ENCODE measurements at regions not wholly inside any gene's neighbourhood (a gene's known extent, or its start where the extent isn't known, plus 50 kb on each side); places are given as distances from the start of the nearest gene placed in this dataset.

DNA sequence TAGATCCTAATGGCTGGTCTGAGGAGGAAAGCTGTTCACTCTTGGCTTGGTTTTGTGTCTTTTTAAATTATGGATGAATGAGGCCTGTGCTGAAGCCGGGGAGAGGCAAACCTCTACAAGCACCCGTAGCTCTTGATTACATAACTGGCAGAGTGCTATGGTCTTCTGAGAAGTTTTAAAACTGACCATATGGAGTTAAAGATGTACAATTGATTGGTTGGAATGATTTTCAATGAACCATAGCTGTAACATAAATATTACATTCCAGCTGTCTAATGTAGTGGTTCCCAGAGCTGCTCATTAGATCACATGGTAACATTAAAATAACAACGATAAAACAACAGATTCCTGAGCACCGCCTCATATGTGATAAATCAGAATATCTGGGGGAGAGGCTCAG lies 71.1 kb upstream of the MAP4K3 start:
- Histone ChIP-seq H3K27ac (ENCODE audit: insufficient read depth, low read length, poor library complexity, severe bottlenecking) (no peak overlapping the region), H3K4me3 (ENCODE audit: low read depth, low read length) (no peak overlapping the region), H3K4me1 (ENCODE audit: control insufficient read depth, insufficient read depth, low read length, poor library complexity, severe bottlenecking) (no peaks in the 10 kb centered on the region), H3K27me3 (ENCODE audit: control insufficient read depth, insufficient read depth, low read length) (no peaks in the 10 kb centered on the region), H3K9me3 (ENCODE audit: control insufficient read depth in 2 of 2, low read length in 2 of 2) (no peaks in the 10 kb centered on the region), H3K36me3 (ENCODE audit: control insufficient read depth, insufficient read depth, low read length) (no peaks in the 10 kb centered on the region)
- Mint-ChIP-seq H3K27me3 (no peaks in the 10 kb centered on the region), H3K27ac (no peak overlapping the region), H3K4me3 (no peak overlapping the region), H3K36me3 (no peaks in the 10 kb centered on the region), H3K4me1 (peaks cover under 1 to 10% (median 4%) of the 10 kb centered on the region in 4 donors), H3K9me3 (peaks cover 0 to 3% (median 0%) of the 10 kb centered on the region in 7 donors)
- no peak for DNase-seq
- ATAC-seq (ENCODE audit: low read depth in 2 of 2): no peak

GRCh38 chr2:39510140-39510539 lies 73.1 kb upstream of the MAP4K3 start:
- no peak for ATAC-seq (ENCODE audit: low read depth in 2 of 2)
- no peak overlapping the region for H3K4me3 Mint-ChIP-seq

DNA sequence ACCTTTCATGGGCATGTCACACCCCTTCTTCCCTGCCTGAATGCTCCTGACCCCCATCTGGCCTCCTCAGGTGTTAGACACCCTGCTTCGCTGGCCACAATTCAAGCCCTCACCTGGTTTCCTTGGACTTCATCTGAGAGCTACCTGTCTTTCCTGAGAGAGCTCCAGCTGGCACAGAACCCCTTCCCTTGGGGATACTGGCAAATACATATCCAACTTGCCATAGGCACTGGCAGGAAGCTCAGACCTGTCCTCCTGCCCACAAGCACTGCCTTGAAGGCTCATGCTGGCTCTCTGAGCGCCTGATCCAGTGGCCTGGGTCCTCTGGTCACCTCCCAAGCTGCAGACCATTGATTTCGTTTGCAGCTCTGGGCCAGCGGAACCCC lies 74.1 kb upstream of the MAP4K3 start:
- DNase-seq (no peak), ATAC-seq (ENCODE audit: low read depth in 2 of 2) (no peak)
- H3K36me3 ChIP-seq (ENCODE audit: control insufficient read depth, insufficient read depth, low read length): no peaks in the 10 kb centered on the region
- Mint-ChIP-seq H3K4me1 (peaks cover 5 to 15% (median 11%) of the 10 kb centered on the region in 4 donors), H3K4me3 (no peak overlapping the region), H3K36me3 (no peaks in the 10 kb centered on the region), H3K9me3 (peaks cover 0 to 3% (median 0%) of the 10 kb centered on the region in 7 donors), H3K27me3 (no peaks in the 10 kb centered on the region), H3K27ac (no peak overlapping the region)
- H3K4me3 ChIP-seq (ENCODE audit: low read depth, low read length): no peak overlapping the region
- H3K27ac ChIP-seq (ENCODE audit: insufficient read depth, low read length, poor library complexity, severe bottlenecking): no peak overlapping the region
- peaks cover 5% of the 10 kb centered on the region for H3K4me1 ChIP-seq (ENCODE audit: control insufficient read depth, insufficient read depth, low read length, poor library complexity, severe bottlenecking)
- no peaks in the 10 kb centered on the region for H3K27me3 ChIP-seq (ENCODE audit: control insufficient read depth, insufficient read depth, low read length)
- no peaks in the 10 kb centered on the region for H3K9me3 ChIP-seq (ENCODE audit: control insufficient read depth in 2 of 2, low read length in 2 of 2)

More at GRCh38 chr2:39510140-39510539, 73.1 kb upstream of the MAP4K3 start:
- DNase-seq: no peak
- peaks cover 5% of the 10 kb centered on the region for H3K4me1 ChIP-seq (ENCODE audit: control insufficient read depth, insufficient read depth, low read length, poor library complexity, severe bottlenecking)
- Mint-ChIP-seq H3K36me3 (no peaks in the 10 kb centered on the region), H3K27ac (no peak overlapping the region), H3K9me3 (peaks cover 0 to 3% (median 0%) of the 10 kb centered on the region in 7 donors), H3K27me3 (no peaks in the 10 kb centered on the region), H3K4me1 (peaks cover 5 to 15% (median 11%) of the 10 kb centered on the region in 4 donors)
- H3K27me3 ChIP-seq (ENCODE audit: control insufficient read depth, insufficient read depth, low read length): no peaks in the 10 kb centered on the region
- H3K4me3 ChIP-seq (ENCODE audit: low read depth, low read length): no peak overlapping the region
- H3K36me3 ChIP-seq (ENCODE audit: control insufficient read depth, insufficient read depth, low read length): no peaks in the 10 kb centered on the region
- no peak overlapping the region for H3K27ac ChIP-seq (ENCODE audit: insufficient read depth, low read length, poor library complexity, severe bottlenecking)
- no peaks in the 10 kb centered on the region for H3K9me3 ChIP-seq (ENCODE audit: control insufficient read depth in 2 of 2, low read length in 2 of 2)

DNA sequence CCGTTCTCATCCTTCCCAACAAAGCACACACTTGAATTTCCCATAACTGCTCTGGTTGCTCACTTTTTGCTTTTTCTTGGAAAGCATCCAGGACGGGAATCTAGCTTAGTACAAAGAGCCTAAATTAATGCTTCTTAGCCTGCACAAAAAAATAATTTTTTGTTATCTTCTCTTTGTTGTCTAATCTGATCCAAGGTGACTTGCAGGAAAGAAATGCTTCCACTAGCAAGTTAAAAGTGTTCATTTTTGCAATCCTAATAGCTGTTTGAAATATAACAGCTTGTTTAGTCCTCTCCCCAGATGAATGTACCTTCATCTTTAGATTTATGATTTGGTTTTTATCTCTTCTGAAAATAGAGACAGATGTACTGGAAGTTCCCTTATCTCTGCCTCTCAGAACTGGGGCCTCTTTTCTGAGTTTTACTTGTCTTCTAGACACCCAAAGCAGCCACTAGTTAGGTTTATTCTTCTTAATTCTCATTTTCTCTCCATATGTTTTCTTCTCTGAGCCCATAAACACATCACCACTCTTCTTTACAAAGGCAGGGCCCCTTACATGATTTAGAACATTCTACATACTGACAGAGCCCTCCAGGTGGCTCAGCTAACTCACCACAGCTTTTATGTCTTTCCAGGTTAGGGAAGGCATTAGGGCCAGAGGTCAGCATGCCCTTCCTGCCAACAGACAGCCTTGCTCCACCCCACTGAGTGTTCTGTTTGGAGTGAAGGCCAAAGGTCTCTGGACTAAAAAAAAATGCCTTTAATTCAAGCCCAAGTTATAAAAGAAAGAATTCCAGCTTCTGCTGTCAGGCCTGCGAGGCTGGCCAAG lies 74.7 kb upstream of the MAP4K3 start:
- H3K9me3 Mint-ChIP-seq: peaks cover 0 to 3% (median 0%) of the 10 kb centered on the region in 7 donors
- H3K4me1 ChIP-seq (ENCODE audit: control insufficient read depth, insufficient read depth, low read length, poor library complexity, severe bottlenecking): peaks cover 5% of the 10 kb centered on the region
- no peak overlapping the region for H3K27ac ChIP-seq (ENCODE audit: insufficient read depth, low read length, poor library complexity, severe bottlenecking)
- no peaks in the 10 kb centered on the region for H3K9me3 ChIP-seq (ENCODE audit: control insufficient read depth in 2 of 2, low read length in 2 of 2)
- H3K27me3 Mint-ChIP-seq: no peaks in the 10 kb centered on the region
- ATAC-seq (ENCODE audit: low read depth in 2 of 2): no peak
- no peaks in the 10 kb centered on the region for H3K36me3 Mint-ChIP-seq
- H3K4me3 Mint-ChIP-seq: no peak overlapping the region
- H3K4me3 ChIP-seq (ENCODE audit: low read depth, low read length): no peak overlapping the region
- no peaks in the 10 kb centered on the region for H3K27me3 ChIP-seq (ENCODE audit: control insufficient read depth, insufficient read depth, low read length)
- peaks cover 5 to 15% (median 11%) of the 10 kb centered on the region in 4 donors for H3K4me1 Mint-ChIP-seq
- DNase-seq: peak in 1 of 3 donors; percentile 17
- H3K36me3 ChIP-seq (ENCODE audit: control insufficient read depth, insufficient read depth, low read length): no peaks in the 10 kb centered on the region
- H3K27ac Mint-ChIP-seq: no peak overlapping the region

DNA sequence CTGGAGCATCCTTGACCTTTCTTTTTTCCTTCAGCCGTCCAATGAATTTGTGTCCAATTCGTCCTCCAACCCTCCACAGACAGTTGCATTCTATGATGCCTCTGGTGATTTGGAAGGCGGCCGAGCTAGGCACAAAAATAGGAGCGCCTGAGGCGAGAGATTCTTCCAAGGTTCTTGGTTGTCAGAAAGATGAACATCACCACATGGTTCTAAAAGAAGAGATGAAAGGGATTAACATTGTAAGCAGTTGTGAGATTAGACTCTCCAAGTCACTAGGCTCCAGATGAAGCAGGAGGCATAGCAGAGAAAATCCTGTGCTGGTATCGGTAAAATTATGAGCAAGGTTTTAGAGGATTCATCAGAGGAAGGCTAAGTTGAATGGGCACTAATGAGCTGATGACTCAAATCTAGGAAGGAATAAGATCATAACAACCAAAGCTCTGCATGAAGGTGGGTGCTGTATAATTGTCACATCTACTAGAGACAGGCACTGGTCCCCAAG lies 75.4 kb upstream of the MAP4K3 start:
- H3K9me3 ChIP-seq (ENCODE audit: control insufficient read depth in 2 of 2, low read length in 2 of 2): no peaks in the 10 kb centered on the region
- H3K27ac ChIP-seq (ENCODE audit: insufficient read depth, low read length, poor library complexity, severe bottlenecking): no peak overlapping the region
- H3K4me1 Mint-ChIP-seq: peaks cover 5 to 15% (median 11%) of the 10 kb centered on the region in 4 donors
- H3K4me3 ChIP-seq (ENCODE audit: low read depth, low read length): no peak overlapping the region
- H3K36me3 ChIP-seq (ENCODE audit: control insufficient read depth, insufficient read depth, low read length): no peaks in the 10 kb centered on the region
- no peak for ATAC-seq (ENCODE audit: low read depth in 2 of 2)
- H3K4me1 ChIP-seq (ENCODE audit: control insufficient read depth, insufficient read depth, low read length, poor library complexity, severe bottlenecking): peaks cover 5% of the 10 kb centered on the region
- no peak overlapping the region for H3K27ac Mint-ChIP-seq
- no peaks in the 10 kb centered on the region for H3K36me3 Mint-ChIP-seq
- peaks cover 0 to 3% (median 0%) of the 10 kb centered on the region in 7 donors for H3K9me3 Mint-ChIP-seq
- H3K27me3 Mint-ChIP-seq: no peaks in the 10 kb centered on the region
- no peaks in the 10 kb centered on the region for H3K27me3 ChIP-seq (ENCODE audit: control insufficient read depth, insufficient read depth, low read length)
- no peak for DNase-seq
- no peak overlapping the region for H3K4me3 Mint-ChIP-seq

GRCh38 chr2:39512941-39513340 lies 75.9 kb upstream of the MAP4K3 start:
- Mint-ChIP-seq H3K4me3 (no peak overlapping the region), H3K9me3 (peaks cover 0 to 3% (median 0%) of the 10 kb centered on the region in 7 donors), H3K36me3 (no peaks in the 10 kb centered on the region), H3K27me3 (no peaks in the 10 kb centered on the region), H3K4me1 (peaks cover 5 to 15% (median 11%) of the 10 kb centered on the region in 4 donors), H3K27ac (no peak overlapping the region)
- DNase-seq (no peak), ATAC-seq (ENCODE audit: low read depth in 2 of 2) (no peak)
- Histone ChIP-seq H3K27me3 (ENCODE audit: control insufficient read depth, insufficient read depth, low read length) (no peaks in the 10 kb centered on the region), H3K9me3 (ENCODE audit: control insufficient read depth in 2 of 2, low read length in 2 of 2) (no peaks in the 10 kb centered on the region), H3K27ac (ENCODE audit: insufficient read depth, low read length, poor library complexity, severe bottlenecking) (no peak overlapping the region), H3K36me3 (ENCODE audit: control insufficient read depth, insufficient read depth, low read length) (no peaks in the 10 kb centered on the region), H3K4me1 (ENCODE audit: control insufficient read depth, insufficient read depth, low read length, poor library complexity, severe bottlenecking) (peaks cover 5% of the 10 kb centered on the region), H3K4me3 (ENCODE audit: low read depth, low read length) (no peak overlapping the region)

DNA sequence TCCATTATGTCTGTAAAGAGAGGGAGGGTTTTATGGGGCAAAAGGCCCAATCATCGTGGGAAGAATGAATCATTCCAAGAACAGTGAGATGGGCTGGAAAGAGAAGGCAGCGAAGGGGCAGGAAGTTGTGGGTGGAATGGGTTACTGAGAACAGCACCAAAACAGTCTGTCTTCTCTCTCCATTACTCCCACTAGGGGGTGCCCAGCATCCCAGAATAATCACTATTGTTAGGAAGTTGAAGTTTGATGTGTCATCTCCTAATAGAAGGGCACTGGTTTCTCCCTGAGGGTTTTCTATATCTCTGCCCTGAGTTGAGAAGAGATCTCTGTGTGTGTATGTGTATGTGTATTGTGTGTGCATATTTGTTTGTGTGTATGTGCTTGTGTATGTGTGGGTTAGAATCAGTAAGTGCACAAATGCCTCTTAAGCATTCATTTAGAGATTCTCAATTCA lies 76.6 kb upstream of the MAP4K3 start:
- Histone ChIP-seq H3K4me1 (ENCODE audit: control insufficient read depth, insufficient read depth, low read length, poor library complexity, severe bottlenecking) (peaks cover 5% of the 10 kb centered on the region), H3K36me3 (ENCODE audit: control insufficient read depth, insufficient read depth, low read length) (no peaks in the 10 kb centered on the region), H3K9me3 (ENCODE audit: control insufficient read depth in 2 of 2, low read length in 2 of 2) (no peaks in the 10 kb centered on the region), H3K27ac (ENCODE audit: insufficient read depth, low read length, poor library complexity, severe bottlenecking) (no peak overlapping the region), H3K4me3 (ENCODE audit: low read depth, low read length) (no peak overlapping the region), H3K27me3 (ENCODE audit: control insufficient read depth, insufficient read depth, low read length) (no peaks in the 10 kb centered on the region)
- no peaks in the 10 kb centered on the region for H3K27me3 Mint-ChIP-seq
- no peak for ATAC-seq (ENCODE audit: low read depth in 2 of 2)
- H3K4me3 Mint-ChIP-seq: no peak overlapping the region
- H3K4me1 Mint-ChIP-seq: peaks cover 5 to 15% (median 11%) of the 10 kb centered on the region in 4 donors
- peak in 1 of 3 donors; percentile 43 for DNase-seq
- H3K27ac Mint-ChIP-seq: peak overlapping the region; percentile 16 to 57 (median 16)
- peaks cover 0 to 2% (median 0%) of the 10 kb centered on the region in 7 donors for H3K9me3 Mint-ChIP-seq
- H3K36me3 Mint-ChIP-seq: no peaks in the 10 kb centered on the region

Measured in CD4-positive, CD25-positive, alpha-beta regulatory T cell (primary cell).